HUES64 (cell line): ENCODE measurements at regions not wholly inside any gene's neighbourhood (a gene's known extent, or its start where the extent isn't known, plus 50 kb on each side); places are given as distances from the start of the nearest gene placed in this dataset.

Source experiments
- H3K27ac ChIP-seq: 2 replicates; pipeline ENCODE4 v1.7.0; 2013; ENCODE audit warnings: low read depth, low read length, inconsistent platforms
- H3K27me3 ChIP-seq: 2 replicates; pipeline ENCODE4 v1.6.1; 2013; ENCODE audit warnings: mild to moderate bottlenecking, low read length; ENCODE audit not compliant: insufficient read depth
- H3K36me3 ChIP-seq: 2 replicates; pipeline ENCODE4 v1.6.1; 2013; ENCODE audit warnings: mild to moderate bottlenecking, low read length; ENCODE audit not compliant: insufficient read depth
- H3K4me1 ChIP-seq: 2 replicates; pipeline ENCODE4 v1.6.1; 2013; ENCODE audit warnings: mild to moderate bottlenecking, low read length, moderate library complexity; ENCODE audit not compliant: insufficient read depth
- H3K4me3 ChIP-seq: 2 replicates; pipeline ENCODE4 v1.5.1; 2013; ENCODE audit warnings: mild to moderate bottlenecking, low read length, moderate library complexity
- H3K9ac ChIP-seq: 2 replicates; pipeline ENCODE4 v1.6.1; 2013; ENCODE audit warnings: mild to moderate bottlenecking, low read depth, low read length
- H3K9me3 ChIP-seq: 2 replicates; pipeline ENCODE4 v1.6.1; 2013; ENCODE audit warnings: low read depth, low read length; ENCODE audit not compliant: insufficient read depth
- WGBS: fragments of 150-250, 120-280 bp; methylation state at CpG from one replicate; pipeline ENCODE4 v1.1.7; 2013; ENCODE audit warnings: missing lambda C conversion rate; 5-methylcytosine and 5-hydroxymethylcytosine counted together

- H3K4me1 ChIP-seq: peaks cover 18% of the 10 kb centered on the region
- H3K36me3 ChIP-seq: no peaks in the 10 kb centered on the region
- 91% methylated on average over 2 of the region's 2 CpGs for WGBS
- H3K9ac ChIP-seq: no peak overlapping the region
- no peaks in the 10 kb centered on the region for H3K27me3 ChIP-seq
- 0 out of 2 replicates have a peak, but pooled peaks cover 3% of the 10 kb centered on the region for H3K9me3 ChIP-seq
- H3K4me3 ChIP-seq: no peak overlapping the region
- no peak overlapping the region for H3K27ac ChIP-seq
Observed at GRCh38 chr21:18153063-18153462, 91.6 kb upstream of the CHODL start.

- no peak overlapping the region for H3K4me3 ChIP-seq
- H3K9ac ChIP-seq: no peak overlapping the region
- no peaks in the 10 kb centered on the region for H3K36me3 ChIP-seq
- 94% methylated on average over 2 of the region's 2 CpGs for WGBS
- no peak overlapping the region for H3K27ac ChIP-seq
- 0 out of 2 replicates have a peak, but pooled peaks cover 3% of the 10 kb centered on the region for H3K9me3 ChIP-seq
- H3K4me1 ChIP-seq: peaks cover 18% of the 10 kb centered on the region
- H3K27me3 ChIP-seq: no peaks in the 10 kb centered on the region
Observed at GRCh38 chr21:18152371-18152770, 92.3 kb upstream of the CHODL start.

DNA sequence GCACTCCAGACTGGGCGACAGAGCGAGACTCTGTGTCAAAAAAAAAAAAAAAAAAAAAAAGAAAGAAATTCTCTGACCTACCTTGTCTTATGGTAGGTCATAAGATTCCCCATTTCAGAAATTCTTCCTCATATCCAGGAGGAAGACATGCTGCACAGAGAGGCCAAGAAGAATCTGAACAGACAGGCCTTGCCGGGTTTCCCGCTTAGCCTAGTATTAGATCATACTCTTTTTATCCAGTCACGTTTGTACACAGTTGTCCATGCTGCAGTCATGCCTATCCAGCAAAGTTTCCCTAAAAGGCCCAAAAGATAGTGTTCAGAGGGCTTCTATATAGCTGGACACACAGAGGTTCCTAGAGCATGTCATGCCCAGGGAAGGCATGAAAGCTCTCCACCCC is 93.6 kb upstream of the CHODL start:
- 0 out of 2 replicates have a peak, but pooled peaks cover 3% of the 10 kb centered on the region for H3K9me3 ChIP-seq
- H3K4me3 ChIP-seq: no peak overlapping the region
- H3K4me1 ChIP-seq: peaks cover 15% of the 10 kb centered on the region
- H3K27ac ChIP-seq: no peak overlapping the region
- 93% methylated on average over 3 of the region's 5 CpGs for WGBS
- H3K36me3 ChIP-seq: no peaks in the 10 kb centered on the region
- H3K27me3 ChIP-seq: no peaks in the 10 kb centered on the region
- H3K9ac ChIP-seq: no peak overlapping the region

- no peaks in the 10 kb centered on the region for H3K36me3 ChIP-seq
- no peaks in the 10 kb centered on the region for H3K4me1 ChIP-seq
- no peak overlapping the region for H3K4me3 ChIP-seq
- no peaks in the 10 kb centered on the region for H3K9me3 ChIP-seq
- H3K9ac ChIP-seq: no peak overlapping the region
- H3K27ac ChIP-seq: no peak overlapping the region
- no peaks in the 10 kb centered on the region for H3K27me3 ChIP-seq
Observed at GRCh38 chr21:18148401-18148800, 96.2 kb upstream of the CHODL start.

DNA sequence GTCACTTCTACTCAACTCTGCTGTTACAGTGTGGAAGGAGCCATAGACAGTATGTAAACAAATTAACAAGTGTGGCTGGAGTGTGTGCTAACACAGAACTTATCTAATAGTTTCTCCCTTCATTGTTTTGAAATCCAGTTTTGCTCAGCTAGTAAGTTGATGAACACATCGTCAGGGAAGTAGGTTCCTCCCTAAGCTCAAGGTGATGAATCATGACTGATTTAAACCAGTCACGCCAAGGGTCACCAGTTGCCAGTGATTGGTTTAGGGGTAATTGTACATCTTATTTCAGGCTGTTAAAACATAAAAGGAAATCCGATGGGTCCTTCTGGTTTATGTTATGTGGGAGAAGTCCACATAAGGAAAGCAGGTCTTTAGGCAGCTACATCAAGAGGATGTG is 97.0 kb upstream of the CHODL start:
- H3K27ac ChIP-seq: no peak overlapping the region
- no peaks in the 10 kb centered on the region for H3K4me1 ChIP-seq
- no peak overlapping the region for H3K4me3 ChIP-seq
- H3K9me3 ChIP-seq: no peaks in the 10 kb centered on the region
- no peaks in the 10 kb centered on the region for H3K27me3 ChIP-seq
- WGBS: 88% methylated on average over 3 of the region's 3 CpGs
- no peaks in the 10 kb centered on the region for H3K36me3 ChIP-seq
- no peak overlapping the region for H3K9ac ChIP-seq

GRCh38 chr21:18146820-18147219 is 97.8 kb upstream of the CHODL start:
- Histone ChIP-seq H3K4me3 (no peak overlapping the region), H3K9me3 (no peaks in the 10 kb centered on the region), H3K9ac (no peak overlapping the region), H3K27ac (no peak overlapping the region), H3K36me3 (no peaks in the 10 kb centered on the region), H3K4me1 (no peaks in the 10 kb centered on the region), H3K27me3 (no peaks in the 10 kb centered on the region)

DNA sequence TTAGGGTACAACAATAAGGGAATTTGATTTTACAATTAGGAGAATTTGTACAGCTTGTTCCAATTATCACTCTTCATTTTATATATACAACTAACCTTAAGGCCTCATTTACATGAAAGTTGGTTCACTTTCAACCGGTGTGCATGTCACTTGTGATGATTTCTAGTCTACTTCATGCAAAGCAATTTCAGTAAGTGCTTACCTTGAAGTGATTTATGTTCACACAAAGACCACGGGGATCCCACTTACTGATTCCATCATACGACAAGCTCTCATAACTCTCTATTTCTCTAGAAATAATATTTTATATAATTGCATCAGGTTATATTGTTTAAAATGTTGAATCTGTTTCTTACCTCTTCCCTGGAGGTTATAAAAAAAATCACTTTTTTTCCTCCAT is 100.3 kb upstream of the CHODL start:
- WGBS: 100% methylated on average over 2 of the region's 3 CpGs
- no peak overlapping the region for H3K9ac ChIP-seq
- H3K27me3 ChIP-seq: no peaks in the 10 kb centered on the region
- H3K4me3 ChIP-seq: no peak overlapping the region
- H3K36me3 ChIP-seq: no peaks in the 10 kb centered on the region
- no peaks in the 10 kb centered on the region for H3K9me3 ChIP-seq
- no peak overlapping the region for H3K27ac ChIP-seq
- H3K4me1 ChIP-seq: no peaks in the 10 kb centered on the region

DNA sequence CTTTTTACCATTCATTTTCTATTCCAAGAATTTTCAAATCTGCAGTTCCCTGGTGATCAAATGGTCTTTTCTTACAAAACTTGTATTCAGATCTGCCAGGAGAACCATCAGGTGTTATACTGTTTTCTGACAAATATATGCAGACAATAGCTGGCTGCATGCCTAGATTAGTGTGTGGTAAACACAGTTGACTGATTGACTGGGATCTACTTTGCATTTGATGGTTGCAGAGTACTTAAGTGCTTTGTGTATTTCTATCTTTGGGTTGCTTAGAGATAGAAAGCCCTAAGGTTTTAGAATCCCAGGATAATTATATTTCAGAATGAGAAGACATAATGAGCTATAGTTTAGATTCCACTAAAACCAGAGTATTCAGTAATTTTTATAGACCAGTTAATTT is 102.0 kb upstream of the CHODL start:
- H3K27me3 ChIP-seq: no peaks in the 10 kb centered on the region
- no peaks in the 10 kb centered on the region for H3K9me3 ChIP-seq
- no peaks in the 10 kb centered on the region for H3K4me1 ChIP-seq
- H3K4me3 ChIP-seq: no peak overlapping the region
- no peak overlapping the region for H3K9ac ChIP-seq
- H3K36me3 ChIP-seq: no peaks in the 10 kb centered on the region
- H3K27ac ChIP-seq: no peak overlapping the region

- H3K4me3 ChIP-seq: no peak overlapping the region
- no peaks in the 10 kb centered on the region for H3K36me3 ChIP-seq
- H3K4me1 ChIP-seq: no peaks in the 10 kb centered on the region
- no peak overlapping the region for H3K9ac ChIP-seq
- H3K9me3 ChIP-seq: no peaks in the 10 kb centered on the region
- 92% methylated on average over 3 of the region's 3 CpGs for WGBS
- no peaks in the 10 kb centered on the region for H3K27me3 ChIP-seq
- H3K27ac ChIP-seq: no peak overlapping the region
Observed at GRCh38 chr21:18138507-18138906, 106.1 kb upstream of the CHODL start.

DNA sequence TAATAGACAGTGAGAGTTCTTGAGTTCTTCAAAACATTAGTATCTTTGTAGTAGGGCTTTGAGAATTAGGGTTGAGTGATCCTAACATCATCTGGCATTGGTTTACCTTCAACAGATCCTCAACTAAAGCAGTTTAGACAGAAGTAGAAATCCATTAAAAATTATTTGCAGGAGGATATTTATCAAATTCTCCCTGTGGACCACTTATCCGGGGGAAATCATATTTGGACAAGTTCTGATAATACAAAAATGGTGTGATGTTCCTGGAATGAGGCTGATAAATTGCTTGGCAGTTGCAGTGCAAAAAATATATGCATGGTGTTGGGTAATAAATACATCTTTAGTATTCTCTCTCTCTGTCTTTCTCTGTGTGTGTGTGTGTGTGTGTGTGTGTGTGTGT is 115.1 kb upstream of the CHODL start:
- Histone ChIP-seq H3K9ac (no peak overlapping the region), H3K9me3 (no peaks in the 10 kb centered on the region), H3K4me3 (no peak overlapping the region), H3K4me1 (no peaks in the 10 kb centered on the region), H3K27ac (no peak overlapping the region), H3K27me3 (no peaks in the 10 kb centered on the region), H3K36me3 (no peaks in the 10 kb centered on the region)
- 96% methylated on average over 1 of the region's 1 CpG for WGBS

- no peaks in the 10 kb centered on the region for H3K9me3 ChIP-seq
- H3K36me3 ChIP-seq: no peaks in the 10 kb centered on the region
- no peak overlapping the region for H3K4me3 ChIP-seq
- 96% methylated on average over 1 of the region's 1 CpG for WGBS
- no peaks in the 10 kb centered on the region for H3K4me1 ChIP-seq
- no peak overlapping the region for H3K27ac ChIP-seq
- H3K9ac ChIP-seq: no peak overlapping the region
- no peaks in the 10 kb centered on the region for H3K27me3 ChIP-seq
Observed at GRCh38 chr21:18118566-18118965, 126.1 kb upstream of the CHODL start.

- Histone ChIP-seq H3K4me1 (no peaks in the 10 kb centered on the region), H3K9ac (no peak overlapping the region), H3K27ac (no peak overlapping the region), H3K9me3 (no peaks in the 10 kb centered on the region), H3K27me3 (no peaks in the 10 kb centered on the region), H3K4me3 (no peak overlapping the region), H3K36me3 (no peaks in the 10 kb centered on the region)
- WGBS: 92% methylated on average over 1 of the region's 1 CpG
Observed at GRCh38 chr21:18117176-18117575, 127.5 kb upstream of the CHODL start.
